NOMO-1 treated with DMSO at 0.1 percent for 48 hours (cell line): ENCODE measurements at regions not wholly inside any gene's neighbourhood (a gene's known extent, or its start where the extent isn't known, plus 50 kb on each side); places are given as distances from the start of the nearest gene placed in this dataset.
"Not testable (repeated sequence)": the region's sequence is repeated elsewhere in the genome, so short reads cannot be mapped to it uniquely, and the experiment has no call there.

ENCODE experiments used
- DNase-seq: peaks from one replicate; lab custom pipeline; 2025; ENCODE audit not compliant: unreplicated experiment; lab: John Stamatoyannopoulos, UW

GRCh38 chr2:143936848-143937722, 582.8 kb downstream of the ZEB2 start:
- peak; percentile 37 for DNase-seq

- DNase-seq = no peak
Observed at GRCh38 chr2:143936538-143936847, 583.4 kb downstream of the ZEB2 start.

DNA sequence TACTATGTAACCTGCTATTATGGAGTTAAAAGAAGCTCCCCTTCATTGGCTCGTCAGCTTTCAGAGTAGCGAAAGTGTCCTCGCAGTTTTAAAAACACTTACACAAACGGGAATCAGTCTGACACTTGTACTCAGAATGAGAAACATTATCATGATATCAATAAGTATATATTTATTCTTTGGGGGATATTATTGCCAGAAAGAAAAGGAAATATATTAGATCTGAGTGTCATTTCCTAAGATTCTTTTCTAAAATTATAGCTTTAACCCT, 584.5 kb downstream of the ZEB2 start:
- DNase-seq = no peak

DNA sequence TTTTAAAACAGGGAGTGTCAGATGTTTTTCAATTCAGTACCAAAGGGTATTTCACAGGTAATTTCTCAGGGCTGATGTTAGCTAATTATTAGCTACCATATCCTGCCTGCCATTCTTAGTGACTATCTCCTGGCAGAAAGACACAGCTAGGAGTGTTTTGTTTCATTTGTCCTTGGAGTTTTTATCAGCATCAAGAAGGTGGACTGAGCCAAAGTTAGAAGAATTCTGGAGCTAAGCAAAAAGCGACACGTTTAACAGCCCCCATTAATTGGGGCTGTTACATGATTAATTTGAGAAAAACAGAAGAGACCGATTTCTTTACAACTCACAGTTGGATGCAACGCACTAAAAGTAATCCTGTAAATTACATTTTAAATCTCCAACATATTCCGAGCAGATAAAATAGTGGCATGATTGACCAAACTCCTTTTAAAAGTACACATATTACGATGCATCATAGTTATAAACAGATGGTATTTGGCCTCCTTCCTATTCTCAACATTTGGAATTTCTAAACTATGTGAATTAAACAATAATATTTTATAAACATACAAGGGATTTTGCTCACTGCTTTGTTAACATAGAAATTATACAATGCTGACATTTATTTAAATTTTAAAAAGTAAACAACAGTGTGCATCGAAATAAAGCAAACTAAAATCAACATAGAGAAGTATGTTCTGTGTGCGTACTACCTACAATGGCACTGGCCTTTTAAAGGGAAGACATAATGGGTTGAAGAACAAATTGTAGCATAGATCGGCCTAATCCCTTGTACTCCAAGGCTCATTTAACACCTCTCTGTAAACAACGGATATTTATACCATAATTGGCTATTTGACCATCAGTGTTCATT, 585.1 kb downstream of the ZEB2 start:
- no peak for DNase-seq

DNA sequence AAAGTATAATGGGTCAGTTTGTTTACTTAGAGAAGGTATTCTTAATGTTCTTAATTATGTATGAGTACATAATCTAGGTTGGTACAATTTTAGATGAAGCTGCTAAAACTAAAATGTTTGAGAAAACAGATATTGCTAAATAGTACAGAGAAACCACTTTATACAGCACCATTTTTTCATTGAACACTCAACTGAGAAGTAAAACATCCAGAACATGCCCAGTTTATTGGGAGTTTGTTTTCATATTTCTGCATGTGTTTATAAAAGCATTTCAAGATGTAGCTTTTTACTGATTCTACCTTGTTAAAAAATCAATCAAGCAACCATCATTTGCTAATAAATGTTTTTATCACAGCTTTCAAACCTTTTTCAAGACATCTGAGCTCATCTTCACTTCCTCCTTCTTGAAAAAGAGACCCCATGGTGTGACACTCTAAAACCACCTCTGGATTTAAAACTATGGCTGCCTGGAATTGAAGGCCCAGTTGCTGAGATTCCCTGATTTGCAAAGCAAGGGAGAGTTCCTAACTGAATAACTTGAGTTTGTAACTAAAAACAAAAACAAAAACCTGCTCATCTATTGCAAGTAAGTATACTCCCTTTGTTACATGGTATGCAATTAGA, 585.9 kb downstream of the ZEB2 start:
- no peak for DNase-seq

DNA sequence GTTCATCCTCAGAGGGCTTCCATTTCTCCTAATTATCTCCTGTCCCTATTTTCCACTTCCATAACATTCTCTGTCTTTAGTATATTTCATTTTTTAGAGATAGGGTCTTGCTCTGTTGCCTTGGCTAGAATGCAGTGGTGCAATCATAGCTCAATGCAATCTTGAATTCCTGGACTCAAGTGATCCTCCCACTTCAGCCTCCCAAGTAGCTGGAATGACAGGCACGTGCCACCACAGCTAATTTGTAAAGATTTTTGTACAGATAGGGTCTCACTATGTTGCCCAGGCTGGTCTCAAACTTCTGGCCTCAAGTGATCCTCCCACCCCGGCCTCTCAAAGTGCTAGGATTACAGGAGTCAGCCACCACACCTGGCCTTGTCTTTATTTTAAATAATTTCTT, 589.0 kb downstream of the ZEB2 start:
- no peak for DNase-seq

GRCh38 chr2:143928613-143929012, 591.3 kb downstream of the ZEB2 start:
- no peak for DNase-seq

- DNase-seq = no peak
Observed at GRCh38 chr2:143928184-143928583, 591.7 kb downstream of the ZEB2 start.

DNA sequence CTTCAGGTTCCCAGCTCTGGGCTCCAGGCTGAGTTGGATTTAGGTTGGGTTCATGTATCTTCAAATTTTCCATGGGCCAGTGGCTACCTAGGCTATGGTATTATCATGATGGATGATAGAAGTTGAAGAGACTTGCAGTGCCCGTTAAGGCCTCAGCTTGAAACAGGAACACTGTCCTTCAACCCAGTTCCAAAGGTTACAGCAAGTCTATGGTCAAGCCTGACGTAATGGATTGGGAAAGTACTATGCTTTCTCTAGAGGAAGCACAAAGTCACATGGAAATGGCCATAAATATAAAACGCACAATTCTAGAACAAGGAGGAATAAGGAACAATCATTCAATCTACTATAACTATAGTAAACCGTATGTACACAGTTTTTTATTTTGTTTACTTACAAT, 593.2 kb downstream of the ZEB2 start:
- peak; percentile 5 for DNase-seq

- not testable (repeated sequence) for DNase-seq
Observed at GRCh38 chr2:143922261-143922830, 597.6 kb downstream of the ZEB2 start.

DNA sequence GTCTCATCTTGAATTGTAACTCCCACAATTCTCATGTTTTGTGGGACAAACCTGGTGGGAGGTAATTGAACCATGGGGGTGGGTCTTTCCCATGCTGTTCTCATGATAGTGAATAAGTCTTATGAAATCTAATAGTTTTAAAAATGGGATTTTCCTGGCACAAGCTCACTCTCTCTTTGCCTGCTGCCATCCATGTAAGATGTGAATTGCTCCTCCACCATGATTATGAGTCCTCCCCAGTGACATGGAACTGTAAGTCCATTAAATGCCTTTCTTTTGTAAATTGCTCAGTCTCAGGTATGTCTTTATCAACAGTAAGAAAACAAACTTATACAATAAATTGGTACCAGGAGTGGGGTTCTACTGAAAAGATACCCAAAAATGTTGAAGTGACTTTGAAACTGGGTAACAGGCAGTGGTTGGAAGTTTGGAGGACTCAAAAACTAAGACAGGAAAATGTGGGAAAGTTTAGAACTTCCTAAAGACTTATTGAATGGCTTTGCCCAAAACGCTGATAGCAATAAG, 601.4 kb downstream of the ZEB2 start:
- no peak for DNase-seq

- no peak for DNase-seq
Observed at GRCh38 chr2:143916781-143917180, 603.1 kb downstream of the ZEB2 start.

DNA sequence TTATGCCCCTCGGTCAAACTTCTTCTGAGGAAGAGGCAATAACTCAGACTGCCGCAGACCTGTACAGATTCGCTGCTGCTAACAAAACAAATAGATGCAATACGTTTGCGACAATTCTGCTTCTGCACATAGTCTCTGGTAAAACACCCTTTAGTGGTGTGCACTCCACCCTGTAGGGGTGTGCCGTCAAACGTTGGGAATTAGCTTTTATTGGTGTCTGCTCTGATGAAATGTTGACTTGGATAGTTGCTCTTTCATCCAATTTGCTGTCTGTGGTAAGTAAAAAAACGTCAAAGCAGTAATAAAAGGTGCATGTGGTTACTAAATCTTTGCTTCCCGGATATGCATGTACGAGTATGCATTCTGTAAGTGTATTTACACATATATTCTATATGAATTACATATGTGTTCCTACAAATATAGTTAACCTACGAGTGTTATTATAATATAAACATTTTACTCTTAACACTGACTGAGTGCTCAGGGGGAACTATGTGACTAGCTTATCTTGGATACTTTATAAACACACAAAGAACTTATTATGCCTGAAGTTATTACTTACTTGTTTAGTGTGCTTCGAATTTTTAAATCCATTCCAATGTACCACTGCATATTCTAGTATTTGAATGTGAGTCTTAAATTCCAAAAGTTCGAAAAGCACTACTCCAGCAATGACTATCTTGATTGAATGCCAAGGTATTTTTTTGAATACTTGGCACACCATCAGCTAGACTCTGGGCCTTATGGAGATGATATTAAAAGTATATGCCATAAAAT, 610.2 kb downstream of the ZEB2 start:
- DNase-seq = no peak

- no peak for DNase-seq
Observed at GRCh38 chr2:143908843-143909242, 611.1 kb downstream of the ZEB2 start.

GRCh38 chr2:143907801-143908200, 612.1 kb downstream of the ZEB2 start:
- DNase-seq = no peak

- no peak for DNase-seq
Observed at GRCh38 chr2:143906850-143907249, 613.1 kb downstream of the ZEB2 start.

DNA sequence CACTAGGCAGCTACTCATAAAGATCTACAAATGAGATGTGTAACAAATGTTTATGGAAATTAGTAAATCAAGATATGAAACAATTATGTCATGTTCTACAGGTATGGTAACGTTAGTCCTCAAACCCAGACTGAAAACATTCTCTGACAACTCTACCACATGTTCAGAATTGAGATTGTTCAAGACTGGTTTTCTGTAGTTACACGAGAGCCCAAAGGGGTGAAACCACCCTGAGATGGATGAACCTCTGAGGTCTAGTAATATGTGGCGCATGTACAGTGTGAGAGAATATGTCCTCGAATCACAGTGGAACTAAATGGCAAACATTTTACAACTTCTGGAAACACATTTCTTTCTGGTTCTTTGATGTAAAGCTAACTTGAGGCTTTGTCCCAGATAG, 614.3 kb downstream of the ZEB2 start:
- DNase-seq = no peak

DNA sequence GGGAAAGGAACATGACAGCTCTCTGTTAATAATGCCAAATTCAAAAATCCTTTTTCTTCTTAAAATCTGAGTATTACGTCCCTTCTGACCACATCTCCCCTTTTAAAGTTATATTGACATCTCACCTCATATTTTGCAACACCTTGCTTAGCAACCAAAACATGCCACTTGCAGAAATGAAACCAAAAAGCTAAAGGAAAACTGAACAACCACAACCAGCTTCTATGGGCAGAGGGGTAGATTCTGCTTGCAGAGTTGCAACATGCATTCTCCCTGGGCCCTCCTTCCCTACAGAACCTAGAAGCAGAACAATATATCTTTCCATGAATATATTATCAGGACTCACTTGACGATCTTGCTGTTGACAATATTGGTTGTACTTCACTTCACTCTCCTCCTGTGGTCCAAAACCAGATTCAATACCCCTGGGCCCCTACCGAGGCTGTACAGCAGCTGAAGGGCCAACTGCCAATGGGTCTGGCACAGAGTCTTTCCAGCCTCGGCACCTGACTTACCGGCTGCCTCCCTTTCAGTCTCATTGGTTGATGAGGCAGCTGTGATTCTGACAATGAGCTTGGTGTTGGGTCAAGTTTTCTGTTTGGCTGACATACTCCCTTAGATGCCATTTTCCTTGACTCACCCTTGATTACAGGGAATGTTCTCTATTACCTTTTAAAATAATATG, 616.6 kb downstream of the ZEB2 start:
- DNase-seq = peak; percentile 82

DNA sequence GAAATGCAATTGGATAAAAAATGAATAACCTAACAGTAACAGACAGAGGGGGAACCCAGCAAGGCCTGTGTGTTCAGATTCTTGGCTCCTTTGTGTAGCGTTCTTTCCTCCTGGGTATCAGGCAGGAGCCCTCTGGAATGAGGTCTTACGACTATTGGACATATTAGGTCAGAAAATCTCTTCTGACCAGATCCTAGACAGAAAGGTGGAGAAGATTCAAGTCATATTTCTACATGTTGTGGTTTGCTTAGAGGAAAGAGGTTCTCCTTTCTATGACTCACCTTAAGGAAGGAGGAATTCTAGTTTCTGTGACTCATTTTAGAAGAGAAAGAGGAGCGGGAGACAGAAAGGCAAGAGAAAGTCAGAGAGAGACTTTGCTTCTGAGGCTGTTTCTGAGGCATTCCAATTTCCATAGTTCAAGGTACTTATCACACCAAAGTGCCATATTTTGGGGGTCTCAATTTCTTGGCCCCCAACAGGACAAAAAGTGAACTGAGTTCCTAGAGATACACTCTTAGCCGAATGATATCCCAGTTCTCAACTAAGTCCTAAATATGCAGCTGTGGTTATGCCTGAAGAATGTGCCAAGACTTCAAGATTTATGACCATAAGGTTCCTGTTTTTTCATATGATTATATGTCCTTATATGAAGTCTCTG, 618.6 kb downstream of the ZEB2 start:
- DNase-seq = peak; percentile 81

DNA sequence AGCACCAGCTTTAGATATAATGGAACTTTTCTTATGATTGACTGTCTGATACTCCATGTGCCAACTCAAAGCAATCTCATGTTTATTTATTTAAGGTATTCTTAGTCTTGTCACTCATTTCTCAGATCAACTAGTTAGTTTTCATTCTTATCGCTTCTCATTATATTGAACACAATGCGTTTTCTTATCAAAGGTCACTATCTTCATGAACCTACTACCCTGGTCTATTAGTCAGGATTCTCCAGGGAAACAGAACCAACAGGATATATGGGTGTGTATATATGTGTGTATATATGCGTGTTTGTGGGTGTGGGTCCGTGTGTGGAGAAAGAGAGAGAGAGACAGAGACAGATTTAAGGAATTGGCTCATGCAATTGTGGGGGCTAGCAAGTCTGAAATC, 619.9 kb downstream of the ZEB2 start:
- no peak for DNase-seq
